Activated CD8-positive, alpha-beta T cell treated with anti-CD3 and anti-CD28 coated beads for 36 hours (primary cell): ENCODE measurements at regions not wholly inside any gene's neighbourhood (a gene's known extent, or its start where the extent isn't known, plus 50 kb on each side); places are given as distances from the start of the nearest gene placed in this dataset.

Source experiments
- ATAC-seq: fragments of 200-7000 bp; cut with Tn5 transposase; one replicate; pipeline ENCODE4 v1.10.0; 2021; ENCODE audit warnings: mild to moderate bottlenecking, moderate library complexity
- CTCF ChIA-PET: fragments of 350-600 bp; sonication (Branson Sonifier 250); formaldehyde crosslinking; loops from one replicate; lab custom pipeline; 2021; ENCODE audit warnings: antibody characterized with exemption; lab: Charles Lee
- POLR2A ChIA-PET: fragments of 350-600 bp; sonication (Branson Sonifier 250); formaldehyde crosslinking; loops from one replicate; lab custom pipeline; 2021; ENCODE audit warnings: antibody characterized with exemption; lab: Charles Lee
- DNase-seq: peaks from one replicate; pipeline ENCODE4 v3.0.0-alpha.2; 2020
- H3K27ac Mint-ChIP-seq: one replicate; pipeline ENCODE4 v1.8.0; 2021; ENCODE audit warnings: mild to moderate bottlenecking, mixed read lengths
- H3K27me3 Mint-ChIP-seq: one replicate; pipeline ENCODE4 v1.8.0; 2021; ENCODE audit warnings: mixed read lengths
- H3K36me3 Mint-ChIP-seq: one replicate; pipeline ENCODE4 v1.8.0; 2021; ENCODE audit warnings: low read depth, mixed read lengths
- H3K4me1 Mint-ChIP-seq: one replicate; pipeline ENCODE4 v1.8.0; 2021; ENCODE audit warnings: low read depth, mixed read lengths
- H3K4me3 Mint-ChIP-seq: one replicate; pipeline ENCODE4 v1.8.0; 2021; ENCODE audit warnings: mild to moderate bottlenecking, moderate library complexity, mixed read lengths
- H3K9me3 Mint-ChIP-seq: one replicate; pipeline ENCODE4 v1.8.0; 2021; ENCODE audit warnings: mixed read lengths
- intact Hi-C: fragments of 100-400 bp; cut with micrococcal nuclease; formaldehyde crosslinking; loops from one replicate; pipeline ENCODE4 v1.10.0; 2022
- TF ChIP-seq, protein P1 (sequence below): fragments of 200-600 bp; IDR thresholded peaks from one replicate; pipeline ENCODE4 v1.8.0; 2022; ENCODE audit warnings: antibody characterized with exemption, mild to moderate bottlenecking

- ChIA-PET POLR2A (no interaction called here), CTCF (no interaction called here)
- Mint-ChIP-seq H3K27ac (no peak overlapping the region), H3K4me3 (no peak overlapping the region), H3K36me3 (no peaks in the 10 kb centered on the region), H3K27me3 (peaks cover 3% of the 10 kb centered on the region), H3K9me3 (no peaks in the 10 kb centered on the region), H3K4me1 (no peaks in the 10 kb centered on the region)
- TF ChIP-seq, protein P1, sequence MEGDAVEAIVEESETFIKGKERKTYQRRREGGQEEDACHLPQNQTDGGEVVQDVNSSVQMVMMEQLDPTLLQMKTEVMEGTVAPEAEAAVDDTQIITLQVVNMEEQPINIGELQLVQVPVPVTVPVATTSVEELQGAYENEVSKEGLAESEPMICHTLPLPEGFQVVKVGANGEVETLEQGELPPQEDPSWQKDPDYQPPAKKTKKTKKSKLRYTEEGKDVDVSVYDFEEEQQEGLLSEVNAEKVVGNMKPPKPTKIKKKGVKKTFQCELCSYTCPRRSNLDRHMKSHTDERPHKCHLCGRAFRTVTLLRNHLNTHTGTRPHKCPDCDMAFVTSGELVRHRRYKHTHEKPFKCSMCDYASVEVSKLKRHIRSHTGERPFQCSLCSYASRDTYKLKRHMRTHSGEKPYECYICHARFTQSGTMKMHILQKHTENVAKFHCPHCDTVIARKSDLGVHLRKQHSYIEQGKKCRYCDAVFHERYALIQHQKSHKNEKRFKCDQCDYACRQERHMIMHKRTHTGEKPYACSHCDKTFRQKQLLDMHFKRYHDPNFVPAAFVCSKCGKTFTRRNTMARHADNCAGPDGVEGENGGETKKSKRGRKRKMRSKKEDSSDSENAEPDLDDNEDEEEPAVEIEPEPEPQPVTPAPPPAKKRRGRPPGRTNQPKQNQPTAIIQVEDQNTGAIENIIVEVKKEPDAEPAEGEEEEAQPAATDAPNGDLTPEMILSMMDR = no peak
- ATAC-seq (no peak), DNase-seq (no peak)
- intact Hi-C loops = no loop called here
Measured at GRCh38 chr6:8329562-8329961, 105.8 kb downstream of the SLC35B3 start.

DNA sequence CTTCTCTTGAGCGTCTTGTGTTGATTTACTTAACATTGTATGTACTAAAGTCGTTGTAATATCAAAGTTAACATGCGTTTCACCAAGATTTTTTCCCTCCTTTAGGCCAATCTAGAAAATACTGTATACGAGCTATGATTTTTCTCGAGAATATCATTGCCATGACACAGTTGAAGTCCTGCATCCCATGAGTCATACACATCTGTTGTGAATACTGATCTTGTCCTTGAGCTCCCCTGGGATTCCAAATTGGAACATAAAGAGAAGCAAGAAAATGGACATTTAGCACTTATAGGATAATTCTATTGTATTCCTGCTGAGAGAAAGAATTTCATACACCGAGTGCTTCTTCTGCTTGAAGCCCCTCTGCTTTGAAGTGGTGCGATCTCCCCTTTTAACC, 109.6 kb downstream of the SLC35B3 start:
- no peak overlapping the region for H3K4me3 Mint-ChIP-seq
- intact Hi-C loops = no loop called here
- no peak overlapping the region for H3K27ac Mint-ChIP-seq
- no peaks in the 10 kb centered on the region for H3K9me3 Mint-ChIP-seq
- H3K36me3 Mint-ChIP-seq = no peaks in the 10 kb centered on the region
- POLR2A ChIA-PET = no interaction called here
- CTCF ChIA-PET = no interaction called here
- ATAC-seq (no peak), DNase-seq (no peak)
- TF ChIP-seq, protein P1 = no peak
- H3K4me1 Mint-ChIP-seq = no peaks in the 10 kb centered on the region
- peaks cover 3% of the 10 kb centered on the region for H3K27me3 Mint-ChIP-seq

DNA sequence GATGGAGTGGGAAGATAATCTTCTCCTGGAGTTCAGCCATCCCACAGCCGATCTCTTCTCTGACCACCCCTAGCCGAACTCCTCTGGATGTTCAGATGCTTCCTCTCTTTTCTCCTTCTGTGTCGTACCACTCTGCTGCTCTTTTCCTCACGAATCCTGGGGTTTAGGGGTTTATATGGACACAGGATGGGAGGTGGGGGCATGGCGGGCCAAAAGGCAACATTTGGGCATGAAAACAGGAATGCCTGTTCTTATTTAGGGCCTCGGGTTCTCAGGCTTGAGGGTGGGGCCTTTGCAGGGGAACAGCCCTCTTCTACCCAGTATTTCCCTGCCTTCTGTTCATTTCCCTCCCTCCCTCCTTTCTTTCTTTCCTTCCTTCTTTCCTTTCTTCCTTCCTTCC, 112.7 kb downstream of the SLC35B3 start:
- DNase-seq (no peak), ATAC-seq (no peak)
- ChIA-PET CTCF (no interaction called here), POLR2A (no interaction called here)
- Mint-ChIP-seq H3K36me3 (no peaks in the 10 kb centered on the region), H3K27ac (no peak overlapping the region), H3K4me3 (no peak overlapping the region), H3K9me3 (no peaks in the 10 kb centered on the region), H3K4me1 (no peaks in the 10 kb centered on the region), H3K27me3 (peaks cover 3% of the 10 kb centered on the region)
- intact Hi-C loops = no loop called here
- TF ChIP-seq, protein P1 = no peak

DNA sequence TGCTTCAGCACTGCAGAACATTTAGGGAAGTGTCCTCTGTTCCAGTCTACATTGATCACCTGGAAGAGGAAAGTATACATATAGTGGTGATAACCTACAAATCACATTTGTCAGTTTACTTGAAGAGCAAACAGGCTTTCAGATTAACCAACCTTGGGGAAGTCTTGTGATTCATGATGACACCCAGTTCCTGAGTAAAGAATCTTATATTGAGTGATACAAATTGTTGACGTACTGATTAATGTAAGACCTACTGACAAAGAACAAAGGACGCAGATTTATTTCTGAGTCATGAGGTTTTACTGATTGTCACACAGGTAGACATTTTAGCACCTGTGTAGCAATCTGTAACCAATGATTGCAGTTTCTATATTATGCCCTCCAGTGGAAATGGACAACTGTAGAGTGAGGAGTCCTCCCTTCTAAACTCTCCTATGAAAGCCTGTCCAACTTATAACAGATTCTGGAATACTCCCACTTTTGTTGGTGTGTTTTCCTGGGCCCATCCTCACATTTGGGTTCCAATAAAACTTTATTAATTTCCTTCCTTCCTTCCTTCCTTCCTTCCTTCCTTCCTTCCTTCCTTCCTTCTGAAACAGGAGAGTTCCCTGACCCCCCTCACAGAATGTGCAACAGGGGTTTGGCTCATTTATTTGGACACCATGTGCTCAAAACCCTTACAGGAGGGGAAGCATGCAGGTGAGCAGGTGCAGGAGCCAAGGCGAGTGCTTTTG, 113.5 kb downstream of the SLC35B3 start:
- TF ChIP-seq, protein P1 = no peak
- intact Hi-C loops = no loop called here
- Mint-ChIP-seq H3K27me3 (no peaks in the 10 kb centered on the region), H3K36me3 (no peaks in the 10 kb centered on the region), H3K4me3 (no peak overlapping the region), H3K27ac (no peak overlapping the region), H3K4me1 (no peaks in the 10 kb centered on the region), H3K9me3 (no peaks in the 10 kb centered on the region)
- ATAC-seq (no peak), DNase-seq (no peak)
- ChIA-PET POLR2A (no interaction called here), CTCF (no interaction called here)

GRCh38 chr6:8315154-8315553, 120.2 kb downstream of the SLC35B3 start:
- H3K4me1 Mint-ChIP-seq = no peaks in the 10 kb centered on the region
- TF ChIP-seq, protein P1 = no peak
- H3K27me3 Mint-ChIP-seq = peaks cover 7% of the 10 kb centered on the region
- H3K9me3 Mint-ChIP-seq = peaks cover 7% of the 10 kb centered on the region
- intact Hi-C loops = no loop called here
- ChIA-PET POLR2A (no interaction called here), CTCF (no interaction called here)
- H3K36me3 Mint-ChIP-seq = no peaks in the 10 kb centered on the region
- no peak overlapping the region for H3K4me3 Mint-ChIP-seq
- H3K27ac Mint-ChIP-seq = no peak overlapping the region
- no peak for DNase-seq
- ATAC-seq = no peak
